HFF-Myc (cell line): ENCODE measurements at regions not wholly inside any gene's neighbourhood (a gene's known extent, or its start where the extent isn't known, plus 50 kb on each side); places are given as distances from the start of the nearest gene placed in this dataset.
"Not testable (repeated sequence)": the region's sequence is repeated elsewhere in the genome, so short reads cannot be mapped to it uniquely, and the experiment has no call there.

ENCODE experiments used
- DNase-seq: peaks from one replicate; pipeline ENCODE4 v3.0.0-alpha.2; 2011; ENCODE audit warnings: low read depth; ENCODE audit errors: extremely low read depth
- H3K4me3 ChIP-seq: replicated peaks from 2 replicates; pipeline ENCODE4 v1.5.1; 2011; ENCODE audit warnings: low read depth, mild to moderate bottlenecking, control low read depth, low read length
- CTCF ChIP-seq: IDR thresholded peaks from 2 replicates; pipeline ENCODE4 v1.5.1; 2012; ENCODE audit warnings: mild to moderate bottlenecking, low read depth, low read length, control low read depth; ENCODE audit errors: missing control alignments

- no peak for TF ChIP-seq CTCF
- DNase-seq = no peak
- H3K4me3 ChIP-seq = no peak overlapping the region
These were observed 126.4 kb downstream of the KDR start for GRCh38 chr4:54999003-54999402.

GRCh38 chr4:54993473-54994026, 131.8 kb downstream of the KDR start:
- H3K4me3 ChIP-seq, DNase-seq: not testable (repeated sequence)

- no peak for DNase-seq
- TF ChIP-seq CTCF = no peak
- H3K4me3 ChIP-seq = no peak overlapping the region
These were observed 133.1 kb downstream of the KDR start for GRCh38 chr4:54992266-54992665.

GRCh38 chr4:54988655-54989054, 136.7 kb downstream of the KDR start:
- no peak for DNase-seq
- no peak overlapping the region for H3K4me3 ChIP-seq
- no peak for TF ChIP-seq CTCF

GRCh38 chr4:54986095-54986846, 139.1 kb downstream of the KDR start:
- TF ChIP-seq CTCF = no peak
- H3K4me3 ChIP-seq = no peak overlapping the region
- no peak for DNase-seq

GRCh38 chr4:54976682-54977081, 148.7 kb downstream of the KDR start:
- no peak for TF ChIP-seq CTCF
- DNase-seq = no peak
- H3K4me3 ChIP-seq = no peak overlapping the region

- no peak for TF ChIP-seq CTCF
- no peak for DNase-seq
- H3K4me3 ChIP-seq = no peak overlapping the region
These were observed 149.4 kb downstream of the KDR start for GRCh38 chr4:54976031-54976430.
